Right atrium auricular region (tissue), 2 donors: ENCODE measurements at regions not wholly inside any gene's neighbourhood (a gene's known extent, or its start where the extent isn't known, plus 50 kb on each side); places are given as distances from the start of the nearest gene placed in this dataset.

ENCODE experiments used
- DNase-seq: peaks from one replicate; pipeline ENCODE4 v3.0.0-alpha.2; 2019; ENCODE audit warnings: low spot score
- H3K27ac ChIP-seq, 2 donors: fragments of 200-600 bp; sonication (generic); 1 replicate in 1 of 2; 2 replicates in 1 of 2; pipeline ENCODE4 v1.5.1; 2016 to 2019
- H3K27me3 ChIP-seq, 2 donors: fragments of 200-600 bp; sonication (generic); one replicate each; pipeline versions ENCODE4 v1.5.1 to v1.6.0; 2017 to 2019
- H3K36me3 ChIP-seq: fragments of 200-600 bp; sonication (generic); one replicate; pipeline ENCODE4 v1.5.1; 2016
- H3K4me1 ChIP-seq, 2 donors: fragments of 200-600 bp; sonication (generic); one replicate each; pipeline versions ENCODE4 v1.5.1 to v1.6.0; 2017 to 2019
- H3K4me3 ChIP-seq, 2 donors: fragments of 200-600 bp; sonication (generic); 1 replicate in 1 of 2; 2 replicates in 1 of 2; pipeline ENCODE4 v1.5.1; 2017 to 2019; ENCODE audit warnings: mild to moderate bottlenecking in 1 of 2, moderate library complexity in 1 of 2
- H3K9me3 ChIP-seq, 2 donors: fragments of 200-600 bp; sonication (generic); one replicate each; pipeline ENCODE4 v1.5.1; 2019
- TF ChIP-seq, protein P1 (sequence below), 2 donors: fragments of 200-600 bp; sonication (generic); IDR thresholded peaks; one replicate each; pipeline ENCODE4 v1.5.1; 2019; ENCODE audit warnings: antibody characterized with exemption in 2 of 2

DNA sequence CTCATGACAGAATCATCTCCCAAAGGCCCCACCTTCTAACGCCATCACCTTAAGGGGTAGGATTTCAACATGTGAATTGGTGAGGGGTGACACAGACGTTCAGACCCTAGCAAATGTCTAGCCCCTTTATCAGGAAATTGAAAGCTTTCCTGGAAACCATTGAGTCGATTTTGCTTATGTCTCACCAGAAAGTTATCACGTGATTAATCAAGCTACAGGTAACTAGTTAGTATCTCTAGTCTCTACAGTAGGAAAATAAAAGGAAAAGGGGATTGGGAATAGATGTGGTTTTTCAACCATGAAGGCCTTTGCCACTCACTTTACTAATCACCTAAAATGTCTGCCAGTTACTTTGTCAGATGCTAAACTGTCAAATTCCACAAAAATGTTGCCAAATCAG, 1133.0 kb downstream of the PDHA2 start:
- Histone ChIP-seq H3K27me3 (no peaks in the 10 kb centered on the region), H3K27ac (no peak overlapping the region), H3K4me1 (no peaks in the 10 kb centered on the region), H3K36me3 (no peaks in the 10 kb centered on the region), H3K4me3 (no peak overlapping the region), H3K9me3 (peaks cover 0 to 2% of the 10 kb centered on the region in 2 donors)
- no peak for DNase-seq
- TF ChIP-seq, protein P1, sequence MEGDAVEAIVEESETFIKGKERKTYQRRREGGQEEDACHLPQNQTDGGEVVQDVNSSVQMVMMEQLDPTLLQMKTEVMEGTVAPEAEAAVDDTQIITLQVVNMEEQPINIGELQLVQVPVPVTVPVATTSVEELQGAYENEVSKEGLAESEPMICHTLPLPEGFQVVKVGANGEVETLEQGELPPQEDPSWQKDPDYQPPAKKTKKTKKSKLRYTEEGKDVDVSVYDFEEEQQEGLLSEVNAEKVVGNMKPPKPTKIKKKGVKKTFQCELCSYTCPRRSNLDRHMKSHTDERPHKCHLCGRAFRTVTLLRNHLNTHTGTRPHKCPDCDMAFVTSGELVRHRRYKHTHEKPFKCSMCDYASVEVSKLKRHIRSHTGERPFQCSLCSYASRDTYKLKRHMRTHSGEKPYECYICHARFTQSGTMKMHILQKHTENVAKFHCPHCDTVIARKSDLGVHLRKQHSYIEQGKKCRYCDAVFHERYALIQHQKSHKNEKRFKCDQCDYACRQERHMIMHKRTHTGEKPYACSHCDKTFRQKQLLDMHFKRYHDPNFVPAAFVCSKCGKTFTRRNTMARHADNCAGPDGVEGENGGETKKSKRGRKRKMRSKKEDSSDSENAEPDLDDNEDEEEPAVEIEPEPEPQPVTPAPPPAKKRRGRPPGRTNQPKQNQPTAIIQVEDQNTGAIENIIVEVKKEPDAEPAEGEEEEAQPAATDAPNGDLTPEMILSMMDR (IDR thresholded peaks at IDR 0.05) = no peak

- Histone ChIP-seq H3K27ac (no peak overlapping the region), H3K4me3 (no peak overlapping the region)
- TF ChIP-seq, protein P1 (IDR thresholded peaks at IDR 0.05) = peak in 1 of 2 donors; percentile 19
Measured at GRCh38 chr4:96974295-96974694, 1134.4 kb downstream of the PDHA2 start.

DNA sequence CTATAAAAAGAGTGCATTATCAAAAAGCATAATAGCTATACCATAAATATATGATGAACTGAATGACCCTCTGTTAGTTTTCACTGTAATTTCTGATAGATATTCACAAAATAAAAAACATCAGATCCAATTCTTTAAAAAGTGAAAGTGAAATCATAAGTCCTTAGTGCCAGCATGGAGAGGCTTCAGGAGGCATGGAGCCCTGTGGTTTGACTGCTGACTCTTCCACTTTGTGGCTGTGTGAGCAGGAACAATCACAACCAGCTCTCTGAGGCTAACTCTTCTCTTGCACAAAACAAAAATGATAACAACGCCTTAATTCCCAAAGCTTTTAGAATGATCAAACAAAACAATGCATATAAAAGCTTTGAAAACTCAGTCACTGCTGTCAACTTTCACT, 1143.9 kb downstream of the PDHA2 start:
- no peak overlapping the region for H3K27ac ChIP-seq
- no peaks in the 10 kb centered on the region for H3K27me3 ChIP-seq
- H3K36me3 ChIP-seq = no peaks in the 10 kb centered on the region
- no peak for DNase-seq
- H3K4me3 ChIP-seq = no peak overlapping the region
- TF ChIP-seq, protein P1 (IDR thresholded peaks at IDR 0.05) = no peak
- H3K4me1 ChIP-seq = no peaks in the 10 kb centered on the region
- H3K9me3 ChIP-seq = no peaks in the 10 kb centered on the region

More at GRCh38 chr4:96974295-96974694, 1134.4 kb downstream of the PDHA2 start:
- Histone ChIP-seq H3K27me3 (no peaks in the 10 kb centered on the region), H3K36me3 (no peaks in the 10 kb centered on the region), H3K4me1 (no peaks in the 10 kb centered on the region), H3K9me3 (peaks cover 0 to 4% of the 10 kb centered on the region in 2 donors)
- no peak for DNase-seq

DNA sequence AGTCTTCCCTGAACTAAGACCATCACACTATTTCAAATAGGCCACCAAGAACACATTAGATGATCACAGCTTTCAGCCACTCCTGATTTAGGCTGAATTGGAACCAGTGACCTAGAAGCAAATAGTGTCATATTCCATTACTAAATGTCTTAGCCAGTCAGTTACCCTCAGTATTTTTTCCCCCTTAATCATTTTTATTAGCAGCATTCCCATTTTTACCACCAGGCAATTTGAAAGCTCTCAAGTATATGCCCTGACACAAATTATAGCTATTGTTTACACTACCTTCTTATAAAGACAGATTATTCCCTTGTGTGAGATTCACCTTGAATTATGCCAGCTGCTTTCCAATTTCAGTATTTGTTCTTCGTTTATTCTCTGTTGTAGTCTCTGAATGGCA, 1146.9 kb downstream of the PDHA2 start:
- DNase-seq = no peak
- Histone ChIP-seq H3K4me3 (no peak overlapping the region), H3K4me1 (no peaks in the 10 kb centered on the region), H3K27me3 (no peaks in the 10 kb centered on the region), H3K9me3 (no peaks in the 10 kb centered on the region), H3K36me3 (no peaks in the 10 kb centered on the region), H3K27ac (no peak overlapping the region)
- TF ChIP-seq, protein P1 (IDR thresholded peaks at IDR 0.05) = no peak

GRCh38 chr4:96991083-96991482, 1151.2 kb downstream of the PDHA2 start:
- no peak for DNase-seq
- TF ChIP-seq, protein P1 (IDR thresholded peaks at IDR 0.05) = no peak
- H3K4me1 ChIP-seq = no peaks in the 10 kb centered on the region
- H3K27me3 ChIP-seq = no peaks in the 10 kb centered on the region
- H3K9me3 ChIP-seq = no peaks in the 10 kb centered on the region
- no peaks in the 10 kb centered on the region for H3K36me3 ChIP-seq
- H3K4me3 ChIP-seq = no peak overlapping the region
- no peak overlapping the region for H3K27ac ChIP-seq

DNA sequence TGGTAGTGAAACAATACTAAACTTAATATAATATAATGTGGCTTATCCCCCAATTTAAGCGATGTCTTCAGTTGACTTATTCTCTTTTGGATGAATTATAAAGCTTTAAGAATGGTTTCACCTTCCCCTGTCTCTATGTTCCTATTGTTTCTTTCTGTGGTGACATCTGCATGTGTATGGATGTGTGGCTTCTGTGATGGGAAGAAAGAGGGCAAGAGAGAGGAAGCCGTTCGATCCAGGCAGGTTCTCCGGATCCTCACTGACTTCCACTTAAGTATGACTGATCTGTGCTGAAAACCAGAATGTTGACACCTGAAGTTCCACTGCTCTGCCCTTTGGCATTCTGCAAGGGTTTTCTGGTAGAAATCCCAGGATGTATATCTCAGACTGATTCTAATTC, 1150.8 kb downstream of the STPG2 start:
- no peaks in the 10 kb centered on the region for H3K36me3 ChIP-seq
- H3K27ac ChIP-seq = no peak overlapping the region
- no peak for DNase-seq
- TF ChIP-seq, protein P1 (IDR thresholded peaks at IDR 0.05) = no peak
- no peak overlapping the region for H3K4me3 ChIP-seq
- H3K27me3 ChIP-seq = no peaks in the 10 kb centered on the region
- H3K9me3 ChIP-seq = no peaks in the 10 kb centered on the region
- no peaks in the 10 kb centered on the region for H3K4me1 ChIP-seq
